ENCODE measurements at regions not wholly inside any gene's neighbourhood (a gene's known extent, or its start where the extent isn't known, plus 50 kb on each side); places are given as distances from the start of the nearest gene placed in this dataset.

DNA sequence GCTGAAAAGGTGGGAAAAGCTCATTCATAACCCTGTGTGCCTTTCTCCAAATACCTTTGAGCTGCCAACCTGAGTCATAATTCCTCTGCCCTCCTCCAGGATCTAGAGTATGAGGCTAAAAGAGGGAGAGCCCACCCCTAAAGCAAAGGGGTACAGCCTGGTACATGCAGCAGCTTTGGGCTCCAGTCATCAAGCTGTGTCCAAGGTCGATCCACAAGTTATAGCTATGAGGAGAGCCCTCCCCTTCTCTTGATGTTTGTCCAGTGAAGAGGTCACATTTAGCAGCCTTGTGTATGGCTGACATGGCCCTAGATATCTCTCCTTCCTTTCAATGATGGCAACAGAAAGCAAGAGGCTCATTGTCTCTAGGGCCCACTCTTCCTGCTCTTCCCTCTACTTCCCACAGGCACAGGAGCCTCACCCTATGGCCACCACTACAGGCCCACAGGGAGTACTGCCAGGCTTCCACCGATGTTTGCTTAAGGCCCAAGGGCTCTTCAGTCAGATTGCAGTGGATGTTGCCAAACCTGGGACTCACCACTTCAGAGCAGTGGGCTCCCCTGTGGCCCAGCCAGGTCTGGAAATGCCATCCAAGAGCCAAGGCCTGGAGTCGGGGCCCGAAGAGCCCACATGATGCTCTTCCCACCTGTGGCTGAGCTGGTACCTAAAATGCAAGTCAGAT, 176.8 kb downstream of the CD83 start:
- no peak for TF ChIP-seq POLR2A (IDR thresholded peaks at IDR 0.05)
- TF ChIP-seq, protein P1, sequence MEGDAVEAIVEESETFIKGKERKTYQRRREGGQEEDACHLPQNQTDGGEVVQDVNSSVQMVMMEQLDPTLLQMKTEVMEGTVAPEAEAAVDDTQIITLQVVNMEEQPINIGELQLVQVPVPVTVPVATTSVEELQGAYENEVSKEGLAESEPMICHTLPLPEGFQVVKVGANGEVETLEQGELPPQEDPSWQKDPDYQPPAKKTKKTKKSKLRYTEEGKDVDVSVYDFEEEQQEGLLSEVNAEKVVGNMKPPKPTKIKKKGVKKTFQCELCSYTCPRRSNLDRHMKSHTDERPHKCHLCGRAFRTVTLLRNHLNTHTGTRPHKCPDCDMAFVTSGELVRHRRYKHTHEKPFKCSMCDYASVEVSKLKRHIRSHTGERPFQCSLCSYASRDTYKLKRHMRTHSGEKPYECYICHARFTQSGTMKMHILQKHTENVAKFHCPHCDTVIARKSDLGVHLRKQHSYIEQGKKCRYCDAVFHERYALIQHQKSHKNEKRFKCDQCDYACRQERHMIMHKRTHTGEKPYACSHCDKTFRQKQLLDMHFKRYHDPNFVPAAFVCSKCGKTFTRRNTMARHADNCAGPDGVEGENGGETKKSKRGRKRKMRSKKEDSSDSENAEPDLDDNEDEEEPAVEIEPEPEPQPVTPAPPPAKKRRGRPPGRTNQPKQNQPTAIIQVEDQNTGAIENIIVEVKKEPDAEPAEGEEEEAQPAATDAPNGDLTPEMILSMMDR (IDR thresholded peaks at IDR 0.05) = no peak
- no peak for TF ChIP-seq POLR2AphosphoS5 (IDR thresholded peaks at IDR 0.05; ENCODE audit: insufficient read depth in 1 of 2, low read depth in 1 of 2)
